Activated CD4-positive, alpha-beta T cell treated with anti-CD3 and anti-CD28 coated beads, Interleukin-2, amount 10 ng/mL, durations not matched to agents 24 days and 14 days (primary cell): ENCODE measurements at regions not wholly inside any gene's neighbourhood (a gene's known extent, or its start where the extent isn't known, plus 50 kb on each side); places are given as distances from the start of the nearest gene placed in this dataset.
A peak's percentile ranks its signal among the peaks of the same experiment; 100 is the strongest.

Experiments
- DNase-seq: peaks from one replicate; pipeline ENCODE4 v3.0.0; 2022
- H3K27ac Mint-ChIP-seq: one replicate; pipeline ENCODE4 v1.8.0; 2022; ENCODE audit warnings: mild to moderate bottlenecking, mixed read lengths
- H3K27me3 Mint-ChIP-seq: one replicate; pipeline ENCODE4 v1.8.0; 2022; ENCODE audit warnings: mixed read lengths
- H3K36me3 Mint-ChIP-seq: one replicate; pipeline ENCODE4 v1.8.0; 2022; ENCODE audit warnings: low read depth, mild to moderate bottlenecking, mixed read lengths
- H3K4me1 Mint-ChIP-seq: one replicate; pipeline ENCODE4 v1.8.0; 2021; ENCODE audit warnings: mixed read lengths
- H3K4me3 Mint-ChIP-seq: one replicate; pipeline ENCODE4 v1.8.0; 2022; ENCODE audit warnings: mild to moderate bottlenecking, moderate library complexity, mixed read lengths
- H3K9me3 Mint-ChIP-seq: one replicate; pipeline ENCODE4 v1.8.0; 2021; ENCODE audit warnings: mixed read lengths
- intact Hi-C: fragments of 100-400 bp; cut with micrococcal nuclease; formaldehyde crosslinking; loops from one replicate; pipeline ENCODE4 v1.15.1; 2023

GRCh38 chr13:22091222-22091970 lies 420.5 kb downstream of the FGF9 start:
- Mint-ChIP-seq H3K4me3 (no peak overlapping the region), H3K27me3 (no peaks in the 10 kb centered on the region), H3K4me1 (peaks cover 2% of the 10 kb centered on the region), H3K36me3 (peaks cover 3% of the 10 kb centered on the region), H3K27ac (no peak overlapping the region), H3K9me3 (peaks cover 4% of the 10 kb centered on the region)
- intact Hi-C loops = no loop called here
- no peak for DNase-seq

GRCh38 chr13:22091971-22092300 lies 421.1 kb downstream of the FGF9 start:
- peaks cover 3% of the 10 kb centered on the region for H3K36me3 Mint-ChIP-seq
- intact Hi-C loops = no loop called here
- no peak for DNase-seq

GRCh38 chr13:22092791-22093560 lies 422.1 kb downstream of the FGF9 start:
- no peak for DNase-seq
- H3K4me3 Mint-ChIP-seq = no peak overlapping the region
- H3K9me3 Mint-ChIP-seq = peaks cover 4% of the 10 kb centered on the region
- intact Hi-C loops = no loop called here
- no peak overlapping the region for H3K27ac Mint-ChIP-seq
- H3K4me1 Mint-ChIP-seq = peaks cover 2% of the 10 kb centered on the region
- H3K36me3 Mint-ChIP-seq = no peaks in the 10 kb centered on the region
- no peaks in the 10 kb centered on the region for H3K27me3 Mint-ChIP-seq

More at GRCh38 chr13:22091971-22092300, 421.1 kb downstream of the FGF9 start:
- no peaks in the 10 kb centered on the region for H3K27me3 Mint-ChIP-seq
- peaks cover 4% of the 10 kb centered on the region for H3K9me3 Mint-ChIP-seq
- H3K4me3 Mint-ChIP-seq = no peak overlapping the region
- no peak overlapping the region for H3K27ac Mint-ChIP-seq
- peaks cover 2% of the 10 kb centered on the region for H3K4me1 Mint-ChIP-seq

DNA sequence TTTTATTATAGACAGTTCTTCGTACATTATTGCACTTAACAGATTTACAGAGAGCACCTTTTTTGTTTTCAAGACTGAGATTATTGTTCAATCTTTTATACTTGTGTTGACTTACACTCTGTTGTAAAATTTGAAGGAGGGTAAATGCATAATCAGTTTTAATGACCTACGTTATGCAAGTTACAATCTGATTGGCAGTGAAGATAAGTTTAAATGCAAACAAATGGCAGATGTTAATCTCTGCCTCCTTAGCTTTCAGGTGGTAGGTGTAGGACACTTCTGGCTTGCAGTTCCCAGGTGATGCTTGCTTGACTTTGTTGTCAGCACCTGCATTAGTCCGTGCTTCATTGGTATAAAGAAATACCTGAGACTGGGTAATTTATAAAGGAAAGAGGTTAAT lies 424.9 kb downstream of the FGF9 start:
- Mint-ChIP-seq H3K27ac (no peak overlapping the region), H3K4me3 (no peak overlapping the region), H3K9me3 (peaks cover 8% of the 10 kb centered on the region), H3K36me3 (no peaks in the 10 kb centered on the region), H3K4me1 (peaks cover 2% of the 10 kb centered on the region), H3K27me3 (no peaks in the 10 kb centered on the region)
- intact Hi-C loops = no loop called here
- DNase-seq = no peak

GRCh38 chr13:22099585-22099984 lies 428.7 kb downstream of the FGF9 start:
- Mint-ChIP-seq H3K4me3 (no peak overlapping the region), H3K27ac (no peak overlapping the region), H3K9me3 (peaks cover 13% of the 10 kb centered on the region), H3K36me3 (peaks cover 3% of the 10 kb centered on the region), H3K4me1 (peaks cover 7% of the 10 kb centered on the region), H3K27me3 (no peaks in the 10 kb centered on the region)
- intact Hi-C loops = no loop called here
- no peak for DNase-seq

DNA sequence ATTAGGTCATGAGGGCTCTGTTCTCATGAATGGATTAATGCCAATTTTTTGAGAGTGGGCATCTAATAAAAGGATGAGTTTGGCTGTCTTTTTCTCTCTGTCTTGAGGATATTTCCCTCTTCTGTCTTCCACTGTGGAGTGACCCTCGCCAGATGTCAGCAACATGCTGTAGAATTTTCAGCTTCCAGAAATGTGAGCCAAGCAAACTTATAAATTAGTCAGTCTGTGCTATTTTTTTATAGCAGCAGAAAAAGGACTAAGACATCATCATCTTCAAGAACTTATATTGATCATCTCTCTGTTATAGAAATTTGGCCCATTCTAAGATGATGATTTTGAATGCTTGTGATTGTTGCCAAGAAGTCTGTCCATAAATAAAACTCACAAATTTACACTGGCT lies 431.4 kb downstream of the FGF9 start:
- intact Hi-C loops = no loop called here
- no peak overlapping the region for H3K27ac Mint-ChIP-seq
- H3K36me3 Mint-ChIP-seq = peaks cover 6% of the 10 kb centered on the region
- H3K27me3 Mint-ChIP-seq = no peaks in the 10 kb centered on the region
- peaks cover 21% of the 10 kb centered on the region for H3K9me3 Mint-ChIP-seq
- no peak for DNase-seq
- peaks cover 20% of the 10 kb centered on the region for H3K4me1 Mint-ChIP-seq
- H3K4me3 Mint-ChIP-seq = no peak overlapping the region

DNA sequence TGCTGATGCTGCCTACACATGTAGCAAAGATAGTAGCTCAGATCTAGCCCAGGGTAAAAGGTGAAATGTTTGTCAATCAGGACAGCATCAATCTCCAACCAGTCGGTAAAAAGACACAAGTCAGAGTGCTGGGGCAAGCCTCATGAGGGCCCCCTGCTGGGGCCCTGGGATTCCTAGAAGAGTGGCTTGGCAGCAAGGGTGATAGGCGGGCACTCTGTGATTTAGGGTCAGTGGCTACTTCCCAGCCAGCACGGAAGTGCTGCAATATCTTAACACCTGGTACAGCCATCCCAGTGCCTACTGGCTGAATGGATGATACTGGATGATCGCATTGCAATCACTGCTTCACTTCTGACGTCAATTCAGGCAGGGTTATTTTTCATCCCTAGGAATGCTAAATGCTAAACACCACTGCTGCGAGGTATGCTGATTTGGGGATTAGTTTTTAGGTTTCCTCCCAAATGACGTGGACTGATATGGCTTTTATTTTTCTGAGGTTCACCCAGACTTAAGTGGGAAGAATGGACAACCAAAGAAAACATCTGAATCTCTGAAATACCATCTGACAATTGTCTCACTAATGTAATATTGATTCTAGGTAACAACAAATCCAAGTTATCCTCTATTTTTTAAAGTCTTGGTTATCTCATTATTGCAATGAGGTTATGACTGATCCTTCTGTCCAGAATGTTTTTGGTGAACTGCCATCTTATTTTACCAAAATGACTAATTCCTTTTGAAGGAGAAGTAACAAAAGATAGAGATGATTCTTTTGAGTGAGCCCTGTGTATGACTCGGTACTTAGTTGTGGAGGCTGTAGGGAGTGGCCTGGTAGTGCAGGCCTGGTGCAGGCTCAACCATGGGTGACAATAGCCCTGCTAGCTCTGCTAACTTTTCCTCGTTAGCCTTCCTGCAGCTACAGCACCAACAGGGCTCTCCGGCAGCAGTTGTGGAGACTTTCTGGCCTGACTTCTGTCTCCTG lies 432.5 kb downstream of the FGF9 start:
- peaks cover 31% of the 10 kb centered on the region for H3K4me1 Mint-ChIP-seq
- H3K27me3 Mint-ChIP-seq = no peaks in the 10 kb centered on the region
- intact Hi-C loops = no loop called here
- peak overlapping the region; percentile 27 for H3K27ac Mint-ChIP-seq
- H3K4me3 Mint-ChIP-seq = no peak overlapping the region
- peaks cover 21% of the 10 kb centered on the region for H3K9me3 Mint-ChIP-seq
- peaks cover 6% of the 10 kb centered on the region for H3K36me3 Mint-ChIP-seq
- DNase-seq = no peak

DNA sequence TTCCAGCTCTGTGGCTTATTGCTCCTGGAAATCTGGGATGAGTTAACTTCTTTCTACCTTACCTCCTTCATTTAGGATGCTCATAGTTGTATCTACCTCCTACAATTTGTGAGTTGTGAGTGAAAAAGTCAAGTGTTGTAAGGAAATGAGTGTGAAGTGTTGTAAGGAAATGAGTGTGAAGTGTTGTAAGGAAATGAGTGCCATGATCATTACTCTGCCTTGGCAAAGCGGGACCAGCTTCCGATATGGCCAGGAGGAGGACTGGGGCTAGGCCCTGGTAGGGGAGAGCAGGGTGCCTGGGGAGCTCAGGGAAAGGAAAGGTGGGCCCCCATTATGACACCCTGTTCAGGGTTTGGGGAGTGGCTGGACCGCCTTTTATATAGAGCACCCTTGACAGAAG lies 435.2 kb downstream of the FGF9 start:
- H3K36me3 Mint-ChIP-seq = peaks cover 6% of the 10 kb centered on the region
- H3K27ac Mint-ChIP-seq = peak overlapping the region; percentile 19
- peaks cover 15% of the 10 kb centered on the region for H3K9me3 Mint-ChIP-seq
- H3K4me3 Mint-ChIP-seq = no peak overlapping the region
- peaks cover 47% of the 10 kb centered on the region for H3K4me1 Mint-ChIP-seq
- DNase-seq = no peak
- no peaks in the 10 kb centered on the region for H3K27me3 Mint-ChIP-seq
- intact Hi-C loops = loop anchor here (2.0 kb wide), 1 partner anchor 57 kb away; no protein-coding TSS in a partner anchor

DNA sequence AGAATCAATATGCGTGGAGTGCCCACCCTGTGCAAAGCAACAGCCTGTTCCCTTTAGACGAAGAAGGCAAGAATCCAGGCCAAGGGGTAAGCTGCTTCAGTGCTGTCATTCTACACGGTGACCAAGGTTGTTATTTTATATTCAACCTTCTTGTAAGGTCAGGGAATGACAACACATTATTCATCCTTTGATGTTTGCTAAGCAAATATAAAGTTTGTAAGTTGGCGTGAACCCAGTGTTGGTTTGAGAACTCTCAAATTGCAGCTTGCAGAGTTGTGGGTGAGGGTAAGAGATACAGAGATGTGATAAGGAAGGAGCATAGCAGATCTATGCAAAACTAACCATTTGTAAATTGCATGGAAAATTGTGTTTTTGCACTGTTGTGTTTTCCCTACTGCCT lies 436.7 kb downstream of the FGF9 start:
- DNase-seq = no peak
- Mint-ChIP-seq H3K27ac (peak overlapping the region; percentile 73), H3K9me3 (peaks cover 8% of the 10 kb centered on the region), H3K27me3 (no peaks in the 10 kb centered on the region), H3K4me1 (peaks cover 57% of the 10 kb centered on the region), H3K4me3 (peak overlapping the region; percentile 45), H3K36me3 (peaks cover 6% of the 10 kb centered on the region)
- intact Hi-C loops = loop anchor here (2.0 kb wide), 1 partner anchor 55 kb away; no protein-coding TSS in a partner anchor

DNA sequence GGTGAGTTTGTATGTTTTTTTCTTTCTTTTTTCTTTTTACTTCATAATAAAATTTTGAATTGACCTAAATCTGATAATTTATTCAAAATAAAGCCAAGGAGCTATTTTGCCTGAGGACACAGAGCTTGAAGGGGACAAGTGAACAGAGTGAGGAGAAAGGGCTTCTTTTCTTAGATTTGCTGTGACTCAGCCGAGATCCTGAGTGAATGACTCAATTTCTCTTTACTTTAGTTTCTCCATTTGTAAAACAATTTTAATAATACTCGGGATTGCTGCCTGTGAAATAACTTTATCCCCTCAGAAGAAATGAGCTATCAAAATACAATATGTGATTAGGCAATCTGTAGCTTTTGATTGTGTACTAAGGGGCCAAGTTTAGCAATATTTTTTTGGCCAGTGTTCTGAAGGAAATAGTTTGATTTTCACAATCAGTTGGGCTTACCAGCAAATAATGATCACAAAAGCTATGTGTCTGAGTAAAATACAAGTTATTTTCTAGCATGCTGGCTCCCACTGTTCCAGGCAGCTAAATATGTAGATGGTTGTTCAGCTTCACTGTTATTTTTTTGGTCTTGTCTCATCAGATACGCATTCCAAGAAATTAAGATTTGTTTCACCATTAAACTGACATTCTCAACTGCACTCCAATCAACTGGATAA lies 437.5 kb downstream of the FGF9 start:
- intact Hi-C loops = no loop called here
- H3K9me3 Mint-ChIP-seq = peaks cover 12% of the 10 kb centered on the region
- H3K36me3 Mint-ChIP-seq = peaks cover 13% of the 10 kb centered on the region
- peak overlapping the region; percentile 20 for H3K27ac Mint-ChIP-seq
- no peak for DNase-seq
- no peak overlapping the region for H3K4me3 Mint-ChIP-seq
- no peaks in the 10 kb centered on the region for H3K27me3 Mint-ChIP-seq
- peaks cover 60% of the 10 kb centered on the region for H3K4me1 Mint-ChIP-seq

- H3K9me3 Mint-ChIP-seq = peaks cover 15% of the 10 kb centered on the region
- intact Hi-C loops = no loop called here
- peaks cover 16% of the 10 kb centered on the region for H3K36me3 Mint-ChIP-seq
- H3K27ac Mint-ChIP-seq = no peak overlapping the region
- H3K27me3 Mint-ChIP-seq = no peaks in the 10 kb centered on the region
- no peak overlapping the region for H3K4me3 Mint-ChIP-seq
- no peak for DNase-seq
- H3K4me1 Mint-ChIP-seq = peaks cover 58% of the 10 kb centered on the region
These were observed 438.1 kb downstream of the FGF9 start for GRCh38 chr13:22108979-22109378.

GRCh38 chr13:22110368-22110767 lies 439.5 kb downstream of the FGF9 start:
- H3K36me3 Mint-ChIP-seq = peaks cover 14% of the 10 kb centered on the region
- H3K9me3 Mint-ChIP-seq = peaks cover 19% of the 10 kb centered on the region
- H3K4me3 Mint-ChIP-seq = no peak overlapping the region
- peaks cover 64% of the 10 kb centered on the region for H3K4me1 Mint-ChIP-seq
- DNase-seq = no peak
- no peaks in the 10 kb centered on the region for H3K27me3 Mint-ChIP-seq
- peak overlapping the region; percentile 5 for H3K27ac Mint-ChIP-seq
- intact Hi-C loops = no loop called here

DNA sequence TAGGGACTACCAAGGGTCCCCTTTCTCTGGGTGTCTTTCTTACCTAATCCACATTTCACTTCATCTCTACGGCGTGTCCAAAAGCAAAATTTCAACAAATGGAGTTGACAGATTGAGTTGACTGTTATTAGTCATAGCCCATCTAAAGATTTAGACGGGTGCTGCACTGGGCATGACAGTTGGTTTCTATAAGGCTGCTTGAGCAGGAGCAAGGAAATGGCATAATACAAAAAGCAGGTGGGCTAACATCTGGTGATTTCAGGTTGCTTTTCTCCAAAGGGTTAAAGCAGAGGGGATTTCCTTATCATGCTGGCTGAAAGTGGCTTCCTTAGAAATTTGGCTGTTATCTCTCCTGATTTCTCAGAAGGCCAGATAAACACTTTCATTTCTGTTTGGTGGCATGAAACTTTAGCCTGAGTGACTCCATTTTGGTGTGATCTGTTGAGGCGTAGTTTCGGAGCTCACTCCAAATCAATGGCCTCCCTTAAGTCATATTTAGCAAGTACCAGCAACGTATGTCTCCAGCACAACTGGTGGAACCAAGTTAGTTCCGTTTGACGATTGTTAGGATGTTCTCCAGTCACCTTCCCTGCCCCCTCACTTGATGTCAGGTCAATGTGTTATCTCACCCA lies 440.4 kb downstream of the FGF9 start:
- Mint-ChIP-seq H3K9me3 (peaks cover 19% of the 10 kb centered on the region), H3K27me3 (no peaks in the 10 kb centered on the region)

More for the DNA sequence above, 440.4 kb downstream of the FGF9 start:
- H3K36me3 Mint-ChIP-seq = peaks cover 15% of the 10 kb centered on the region
- intact Hi-C loops = no loop called here
- no peak for DNase-seq
- H3K4me1 Mint-ChIP-seq = peaks cover 68% of the 10 kb centered on the region
- H3K27ac Mint-ChIP-seq = peak overlapping the region; percentile 23
- no peak overlapping the region for H3K4me3 Mint-ChIP-seq
